Activated CD8-positive, alpha-beta T cell treated with anti-CD3 and anti-CD28 coated beads for 36 hours (primary cell): ENCODE measurements at regions not wholly inside any gene's neighbourhood (a gene's known extent, or its start where the extent isn't known, plus 50 kb on each side); places are given as distances from the start of the nearest gene placed in this dataset.
"Not testable (repeated sequence)": the region's sequence is repeated elsewhere in the genome, so short reads cannot be mapped to it uniquely, and the experiment has no call there.

Experiments used
- ATAC-seq: fragments of 200-7000 bp; cut with Tn5 transposase; one replicate; pipeline ENCODE4 v1.10.0; 2021; ENCODE audit warnings: mild to moderate bottlenecking, moderate library complexity
- CTCF ChIA-PET: fragments of 350-600 bp; sonication (Branson Sonifier 250); formaldehyde crosslinking; loops from one replicate; lab custom pipeline; 2021; ENCODE audit warnings: antibody characterized with exemption; lab: Charles Lee
- POLR2A ChIA-PET: fragments of 350-600 bp; sonication (Branson Sonifier 250); formaldehyde crosslinking; loops from one replicate; lab custom pipeline; 2021; ENCODE audit warnings: antibody characterized with exemption; lab: Charles Lee
- DNase-seq: peaks from one replicate; pipeline ENCODE4 v3.0.0-alpha.2; 2020
- H3K27ac Mint-ChIP-seq: one replicate; pipeline ENCODE4 v1.8.0; 2021; ENCODE audit warnings: mild to moderate bottlenecking, mixed read lengths
- H3K27me3 Mint-ChIP-seq: one replicate; pipeline ENCODE4 v1.8.0; 2021; ENCODE audit warnings: mixed read lengths
- H3K36me3 Mint-ChIP-seq: one replicate; pipeline ENCODE4 v1.8.0; 2021; ENCODE audit warnings: low read depth, mixed read lengths
- H3K4me1 Mint-ChIP-seq: one replicate; pipeline ENCODE4 v1.8.0; 2021; ENCODE audit warnings: low read depth, mixed read lengths
- H3K4me3 Mint-ChIP-seq: one replicate; pipeline ENCODE4 v1.8.0; 2021; ENCODE audit warnings: mild to moderate bottlenecking, moderate library complexity, mixed read lengths
- H3K9me3 Mint-ChIP-seq: one replicate; pipeline ENCODE4 v1.8.0; 2021; ENCODE audit warnings: mixed read lengths
- CTCF ChIP-seq: fragments of 200-600 bp; IDR thresholded peaks from one replicate; pipeline ENCODE4 v1.8.0; 2022; ENCODE audit warnings: antibody characterized with exemption, mild to moderate bottlenecking
- intact Hi-C: fragments of 100-400 bp; cut with micrococcal nuclease; formaldehyde crosslinking; loops from one replicate; pipeline ENCODE4 v1.10.0; 2022

- Mint-ChIP-seq H3K36me3 (no peaks in the 10 kb centered on the region), H3K27me3 (no peaks in the 10 kb centered on the region), H3K27ac (no peak overlapping the region), H3K4me1 (no peaks in the 10 kb centered on the region), H3K4me3 (no peak overlapping the region), H3K9me3 (no peaks in the 10 kb centered on the region)
- DNase-seq (no peak), ATAC-seq (no peak)
- ChIA-PET CTCF (interaction anchor here (1.2 kb wide), 1 partner anchor 67 kb away, joined by 3 read pairs; the partner anchor contains the start of gene LYRM9), POLR2A (no interaction called here)
- intact Hi-C loops, result no loop called here
- no peak for TF ChIP-seq CTCF
These were observed 67.2 kb upstream of the LYRM9 start for GRCh38 chr17:27960183-27960849.

- H3K4me3 Mint-ChIP-seq, H3K27ac Mint-ChIP-seq, H3K9me3 Mint-ChIP-seq, H3K4me1 Mint-ChIP-seq, DNase-seq, CTCF ChIA-PET, intact Hi-C loops, ATAC-seq, POLR2A ChIA-PET, H3K27me3 Mint-ChIP-seq, H3K36me3 Mint-ChIP-seq: not testable (repeated sequence)
These were observed 69.4 kb upstream of the LYRM9 start for GRCh38 chr17:27962581-27962980.

- H3K9me3 Mint-ChIP-seq, result no peaks in the 10 kb centered on the region
- no peaks in the 10 kb centered on the region for H3K36me3 Mint-ChIP-seq
- ChIA-PET POLR2A (no interaction called here), CTCF (no interaction called here)
- ATAC-seq, result no peak
- H3K4me3 Mint-ChIP-seq, result no peak overlapping the region
- no peak overlapping the region for H3K27ac Mint-ChIP-seq
- intact Hi-C loops, result no loop called here
- DNase-seq, result no peak
- peaks cover 2% of the 10 kb centered on the region for H3K27me3 Mint-ChIP-seq
- no peak for TF ChIP-seq CTCF
- no peaks in the 10 kb centered on the region for H3K4me1 Mint-ChIP-seq
These were observed 72.1 kb upstream of the LYRM9 start for GRCh38 chr17:27965224-27965623.

GRCh38 chr17:27968206-27968732 lies 74.2 kb upstream of the NLK start:
- ATAC-seq (no peak), DNase-seq (no peak)
- Mint-ChIP-seq H3K4me1 (no peaks in the 10 kb centered on the region), H3K9me3 (no peaks in the 10 kb centered on the region), H3K36me3 (no peaks in the 10 kb centered on the region), H3K27me3 (peaks cover 2% of the 10 kb centered on the region), H3K27ac (no peak overlapping the region), H3K4me3 (no peak overlapping the region)
- no peak for TF ChIP-seq CTCF
- ChIA-PET POLR2A (no interaction called here), CTCF (no interaction called here)
- intact Hi-C loops, result no loop called here

GRCh38 chr17:27970587-27970986 lies 71.9 kb upstream of the NLK start:
- Mint-ChIP-seq H3K4me1 (no peaks in the 10 kb centered on the region), H3K9me3 (no peaks in the 10 kb centered on the region), H3K27ac (no peak overlapping the region), H3K36me3 (no peaks in the 10 kb centered on the region), H3K4me3 (no peak overlapping the region), H3K27me3 (peaks cover 2% of the 10 kb centered on the region)
- TF ChIP-seq CTCF, result no peak
- ATAC-seq (no peak), DNase-seq (no peak)
- ChIA-PET POLR2A (no interaction called here), CTCF (no interaction called here)
- intact Hi-C loops, result no loop called here
